ENCODE measurements at regions not wholly inside any gene's neighbourhood (a gene's known extent, or its start where the extent isn't known, plus 50 kb on each side); places are given as distances from the start of the nearest gene placed in this dataset.

DNA sequence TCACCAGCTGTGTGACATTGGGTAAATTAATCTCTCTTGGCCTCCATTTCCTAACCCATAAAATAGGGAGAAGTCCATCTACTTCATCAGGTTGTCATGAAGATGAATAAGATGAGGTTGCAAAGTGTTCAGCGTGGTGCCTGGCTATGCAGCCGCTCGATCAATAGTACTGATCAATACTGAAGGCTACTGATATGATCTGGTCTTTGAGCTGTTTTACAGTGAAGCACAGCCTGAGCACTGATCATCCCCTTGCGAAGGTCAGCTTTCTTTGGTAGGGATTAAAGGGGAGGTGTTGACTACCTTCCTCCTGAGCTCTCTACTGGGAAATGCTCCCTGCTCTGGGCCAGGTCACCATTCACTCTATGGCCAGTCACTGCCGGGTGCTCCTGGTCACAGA is 108.4 kb upstream of the NOCT start:
- no peak for TF ChIP-seq POLR2A (IDR thresholded peaks at IDR 0.05)
- TF ChIP-seq, protein P1, sequence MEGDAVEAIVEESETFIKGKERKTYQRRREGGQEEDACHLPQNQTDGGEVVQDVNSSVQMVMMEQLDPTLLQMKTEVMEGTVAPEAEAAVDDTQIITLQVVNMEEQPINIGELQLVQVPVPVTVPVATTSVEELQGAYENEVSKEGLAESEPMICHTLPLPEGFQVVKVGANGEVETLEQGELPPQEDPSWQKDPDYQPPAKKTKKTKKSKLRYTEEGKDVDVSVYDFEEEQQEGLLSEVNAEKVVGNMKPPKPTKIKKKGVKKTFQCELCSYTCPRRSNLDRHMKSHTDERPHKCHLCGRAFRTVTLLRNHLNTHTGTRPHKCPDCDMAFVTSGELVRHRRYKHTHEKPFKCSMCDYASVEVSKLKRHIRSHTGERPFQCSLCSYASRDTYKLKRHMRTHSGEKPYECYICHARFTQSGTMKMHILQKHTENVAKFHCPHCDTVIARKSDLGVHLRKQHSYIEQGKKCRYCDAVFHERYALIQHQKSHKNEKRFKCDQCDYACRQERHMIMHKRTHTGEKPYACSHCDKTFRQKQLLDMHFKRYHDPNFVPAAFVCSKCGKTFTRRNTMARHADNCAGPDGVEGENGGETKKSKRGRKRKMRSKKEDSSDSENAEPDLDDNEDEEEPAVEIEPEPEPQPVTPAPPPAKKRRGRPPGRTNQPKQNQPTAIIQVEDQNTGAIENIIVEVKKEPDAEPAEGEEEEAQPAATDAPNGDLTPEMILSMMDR (IDR thresholded peaks at IDR 0.05) = no peak
